Endothelial cell of umbilical vein (primary cell): ENCODE measurements at regions not wholly inside any gene's neighbourhood (a gene's known extent, or its start where the extent isn't known, plus 50 kb on each side); places are given as distances from the start of the nearest gene placed in this dataset.

Source experiments
- BruUV-seq: library from RNA; stranded (reverse); fragments of 400-500 nt; replicated peaks from 2 replicates; lab custom pipeline; 2021; lab: Mats Ljungman, UMichigan
- CTCF ChIA-PET: fragments of 300-600, 350-600 bp; sonication (Branson Sonifier 250); formaldehyde crosslinking; loops from one replicate; lab custom pipeline; 2021; ENCODE audit warnings: antibody characterized with exemption, inconsistent platforms; lab: Charles Lee
- POLR2A ChIA-PET: fragments of 300-600, 350-600 bp; sonication (Branson Sonifier 250); formaldehyde crosslinking; loops from one replicate; lab custom pipeline; 2021; ENCODE audit warnings: antibody characterized with exemption, inconsistent platforms; lab: Charles Lee
- DNase-seq: peaks from one replicate; pipeline ENCODE4 v3.0.0-alpha.2; 2011; ENCODE audit warnings: low read depth, low spot score
- FAIRE-seq: peaks from 2 replicates; lab custom pipeline; 2011; peaks lifted over from hg19 to GRCh38; lab: Jason Lieb, UNC
- H2AFZ ChIP-seq: 2 replicates; pipeline ENCODE4 v1.6.0; 2012; ENCODE audit warnings: low read depth, low read length, control low read depth, inconsistent platforms
- H3K27ac ChIP-seq: 2 replicates; pipeline ENCODE4 v1.5.1; 2011; ENCODE audit warnings: low read depth, mild to moderate bottlenecking, control low read depth, low read length, moderate library complexity; ENCODE audit not compliant: insufficient read depth
- H3K27me3 ChIP-seq, 2 experiments: 2 replicates each; pipeline versions ENCODE4 v1.6.0 to v1.6.1; 2011; ENCODE audit warnings: low read length in 2 of 2, mixed read lengths in 1 of 2; ENCODE audit not compliant: control insufficient read depth in 2 of 2, insufficient read depth in 2 of 2
- H3K36me3 ChIP-seq, 2 experiments: 2 replicates in 1 of 2; 3 replicates in 1 of 2; pipeline ENCODE4 v1.5.1; 2011; ENCODE audit warnings: low read length in 2 of 2, mild to moderate bottlenecking in 1 of 2, moderate library complexity in 1 of 2; ENCODE audit not compliant: control insufficient read depth in 2 of 2, insufficient read depth in 2 of 2; ENCODE audit errors: extremely low read depth in 1 of 2
- H3K4me1 ChIP-seq: 3 replicates; pipeline ENCODE4 v1.5.1; 2011; ENCODE audit warnings: mild to moderate bottlenecking, low read length; ENCODE audit not compliant: control insufficient read depth, insufficient read depth; ENCODE audit errors: extremely low read depth
- H3K4me2 ChIP-seq: 2 replicates; pipeline ENCODE4 v1.6.1; 2011; ENCODE audit warnings: low read length, control low read depth, mixed read lengths; ENCODE audit not compliant: insufficient read depth
- H3K4me3 ChIP-seq, 3 experiments: fragments of 200-600 bp in 1 of 3; sonication (generic), shearing (Covaris generic) in 1 of 3; replicated peaks in 1 of 3; 2 replicates each; pipeline ENCODE4 v1.5.1; 2011 to 2016; ENCODE audit warnings: control low read depth in 3 of 3, low read length in 3 of 3, mild to moderate bottlenecking in 2 of 3, inconsistent platforms in 1 of 3, low read depth in 1 of 3, moderate library complexity in 1 of 3; ENCODE audit not compliant: insufficient read depth in 1 of 3
- H3K79me2 ChIP-seq: 2 replicates; pipeline ENCODE4 v1.6.0; 2012; ENCODE audit warnings: low read length, inconsistent platforms; ENCODE audit not compliant: control insufficient read depth, insufficient read depth
- H3K9ac ChIP-seq: replicated peaks from 2 replicates; pipeline ENCODE3; 2011; ENCODE audit warnings: low read length, control low read depth; ENCODE audit not compliant: insufficient read depth; ENCODE audit errors: extremely low read depth
- H3K9me1 ChIP-seq: replicated peaks from 3 replicates; pipeline ENCODE4 v1.6.0; 2011; ENCODE audit warnings: mild to moderate bottlenecking, low read length; ENCODE audit not compliant: control insufficient read depth, insufficient read depth; ENCODE audit errors: extremely low read depth
- H3K9me3 ChIP-seq: replicated peaks from 2 replicates; pipeline ENCODE4 v1.5.1; 2012; ENCODE audit warnings: low read length, inconsistent platforms; ENCODE audit not compliant: control insufficient read depth, insufficient read depth
- H4K20me1 ChIP-seq: replicated peaks from 2 replicates; pipeline ENCODE3; 2011; ENCODE audit warnings: mild to moderate bottlenecking, low read length; ENCODE audit not compliant: control insufficient read depth, insufficient read depth; ENCODE audit errors: extremely low read depth
- CTCF ChIP-seq, 2 donors: IDR thresholded peaks; 1 replicate in 1 of 2; 2 replicates in 1 of 2; pipeline ENCODE4 v1.5.1; 2011; ENCODE audit warnings: low read length in 2 of 2, mild to moderate bottlenecking in 2 of 2, moderate library complexity in 2 of 2, control low read depth in 1 of 2, inconsistent platforms in 1 of 2, low read depth in 1 of 2; ENCODE audit not compliant: insufficient read depth in 1 of 2; ENCODE audit errors: extremely low read depth in 1 of 2
- EZH2 ChIP-seq: IDR thresholded peaks from 2 replicates; pipeline ENCODE4 v1.6.1; 2012; ENCODE audit warnings: borderline replicate concordance, low read depth, mild to moderate bottlenecking, moderate library complexity, low read length, inconsistent platforms; ENCODE audit not compliant: severe bottlenecking
- FOS ChIP-seq: IDR thresholded peaks from 2 replicates; pipeline ENCODE4 v1.6.1; 2011; ENCODE audit warnings: mild to moderate bottlenecking, low read length, moderate library complexity, borderline replicate concordance; ENCODE audit not compliant: insufficient read depth
- GATA2 ChIP-seq: IDR thresholded peaks from 2 replicates; pipeline ENCODE4 v1.7.0; 2011; ENCODE audit warnings: low read depth, mild to moderate bottlenecking, moderate library complexity, mixed read lengths, low read length; ENCODE audit not compliant: insufficient read length, insufficient read depth
- JUN ChIP-seq: IDR thresholded peaks from 2 replicates; pipeline ENCODE4 v1.6.1; 2011; ENCODE audit warnings: borderline replicate concordance, low read depth; ENCODE audit not compliant: insufficient read length, insufficient read depth
- MAX ChIP-seq: IDR thresholded peaks from 2 replicates; pipeline ENCODE4 v1.6.1; 2011; ENCODE audit not compliant: insufficient read depth, insufficient read length
- MYC ChIP-seq: IDR thresholded peaks from one replicate; pipeline ENCODE4 v1.6.1; 2011; ENCODE audit warnings: mild to moderate bottlenecking, low read depth, low read length
- POLR2A ChIP-seq: IDR thresholded peaks from 2 replicates; pipeline ENCODE4 v1.6.1; 2012; ENCODE audit warnings: low read depth, mild to moderate bottlenecking, control low read depth, low read length
- POLR2AphosphoS5 ChIP-seq: IDR thresholded peaks from 2 replicates; pipeline ENCODE4 v1.6.1; 2012; ENCODE audit warnings: low read depth, mild to moderate bottlenecking, control low read depth, low read length, moderate library complexity; ENCODE audit not compliant: insufficient read depth
- dilution Hi-C: fragments of 300-500 bp; cut with MboI; formaldehyde crosslinking; loops from one replicate; pipeline ENCODE4 v1.15.0; 2019; ENCODE audit warnings: low sequenced_read_pairs; ENCODE audit not compliant: extremely low pct_ligation_motif_present
- intact Hi-C: fragments of 100-400 bp; cut with micrococcal nuclease; formaldehyde crosslinking; loops from one replicate; pipeline ENCODE4 v1.10.0; 2022

GRCh38 chr1:29793101-29793546 lies 556.8 kb downstream of the PTPRU start:
- dilution Hi-C loops: no loop called here
- no peak overlapping the region for H3K9ac ChIP-seq
- H3K9me1 ChIP-seq: no peaks in the 10 kb centered on the region
- no peaks in the 10 kb centered on the region for H3K79me2 ChIP-seq
- no peak overlapping the region for H3K27ac ChIP-seq
- no peaks in the 10 kb centered on the region for H3K27me3 ChIP-seq
- H3K4me1 ChIP-seq: no peaks in the 10 kb centered on the region
- POLR2A ChIA-PET: no interaction called here
- no TSS peak for BruUV-seq
- CTCF ChIA-PET: interaction anchor here (0.5 to 2.8 kb wide), 38 partner anchors 10 to 914 kb away, joined by 3 to 109 read pairs (median 4); no protein-coding TSS in a partner anchor
- TF ChIP-seq MYC: no peak
- peak; percentile 75 to 87 for TF ChIP-seq CTCF (IDR thresholded peaks at IDR 0.05; ENCODE audit: extremely low read depth in 1 of 2, insufficient read depth in 1 of 2, low read depth in 1 of 2, low read length in 2 of 2)
- no peak for TF ChIP-seq JUN
- no peaks in the 10 kb centered on the region for H4K20me1 ChIP-seq
- FAIRE-seq: peak; percentile 77
- intact Hi-C loops: loop anchor here (1.0 to 2.0 kb wide), 10 partner anchors 56 to 915 kb away; partner anchors contain the start of gene PTPRU
- no peak overlapping the region for H3K4me3 ChIP-seq
- DNase-seq: peak; percentile 72
- no peak overlapping the region for H2AFZ ChIP-seq
- H3K36me3 ChIP-seq: no peaks in the 10 kb centered on the region
- no peaks in the 10 kb centered on the region for H3K9me3 ChIP-seq
- no peak overlapping the region for H3K4me2 ChIP-seq

GRCh38 chr1:29789910-29790247 lies 553.6 kb downstream of the PTPRU start:
- no peak overlapping the region for H3K9ac ChIP-seq
- H3K9me1 ChIP-seq: no peaks in the 10 kb centered on the region
- H3K4me3 ChIP-seq: no peak overlapping the region
- FAIRE-seq (no peak), DNase-seq (no peak)
- H3K4me2 ChIP-seq: no peak overlapping the region
- no peaks in the 10 kb centered on the region for H3K27me3 ChIP-seq
- no peaks in the 10 kb centered on the region for H3K79me2 ChIP-seq
- BruUV-seq: no TSS peak
- H3K27ac ChIP-seq: no peak overlapping the region
- dilution Hi-C loops: no loop called here
- CTCF ChIA-PET: interaction anchor here (1.2 to 2.3 kb wide), 3 partner anchors 322 to 918 kb away, joined by 3 to 11 read pairs (median 5); no protein-coding TSS in a partner anchor
- H3K9me3 ChIP-seq: no peaks in the 10 kb centered on the region
- intact Hi-C loops: no loop called here
- TF ChIP-seq MAX (no peak), EZH2 (no peak), FOS (no peak), GATA2 (no peak), MYC (no peak), JUN (no peak), POLR2A (no peak), POLR2AphosphoS5 (no peak), CTCF (IDR thresholded peaks at IDR 0.05; ENCODE audit: extremely low read depth in 1 of 2, insufficient read depth in 1 of 2, low read depth in 1 of 2, low read length in 2 of 2) (no peak)
- no peak overlapping the region for H2AFZ ChIP-seq
- POLR2A ChIA-PET: no interaction called here
- H4K20me1 ChIP-seq: no peaks in the 10 kb centered on the region
- no peaks in the 10 kb centered on the region for H3K4me1 ChIP-seq
- no peaks in the 10 kb centered on the region for H3K36me3 ChIP-seq
